ENCODE measurements at regions not wholly inside any gene's neighbourhood (a gene's known extent, or its start where the extent isn't known, plus 50 kb on each side); places are given as distances from the start of the nearest gene placed in this dataset.

- no peak for DNase-seq (ENCODE audit: low read depth)
- no peak overlapping the region for H3K4me3 ChIP-seq (ENCODE audit: control insufficient read depth, low read depth, low read length)
- TF ChIP-seq CTCF (IDR thresholded peaks at IDR 0.05; ENCODE audit: control insufficient read depth, insufficient read depth, low read depth, low read length, missing control alignments): no peak
Measured at GRCh38 chr16:14353340-14353739, 276.7 kb downstream of the PARN start.

- no peak for DNase-seq (ENCODE audit: low read depth)
- no peak for TF ChIP-seq CTCF (IDR thresholded peaks at IDR 0.05; ENCODE audit: control insufficient read depth, insufficient read depth, low read depth, low read length, missing control alignments)
- no peak overlapping the region for H3K4me3 ChIP-seq (ENCODE audit: control insufficient read depth, low read depth, low read length)
Measured at GRCh38 chr16:14351647-14352046, 278.4 kb downstream of the PARN start.

- no peak overlapping the region for H3K4me3 ChIP-seq (ENCODE audit: control insufficient read depth, low read depth, low read length)
- TF ChIP-seq CTCF (IDR thresholded peaks at IDR 0.05; ENCODE audit: control insufficient read depth, insufficient read depth, low read depth, low read length, missing control alignments): no peak
- no peak for DNase-seq (ENCODE audit: low read depth)
Measured at GRCh38 chr16:14350626-14351025, 279.4 kb downstream of the PARN start.

- DNase-seq (ENCODE audit: low read depth): no peak
- no peak overlapping the region for H3K4me3 ChIP-seq (ENCODE audit: control insufficient read depth, low read depth, low read length)
- no peak for TF ChIP-seq CTCF (IDR thresholded peaks at IDR 0.05; ENCODE audit: control insufficient read depth, insufficient read depth, low read depth, low read length, missing control alignments)
Measured at GRCh38 chr16:14350081-14350480, 279.0 kb downstream of the MRTFB start.

DNA sequence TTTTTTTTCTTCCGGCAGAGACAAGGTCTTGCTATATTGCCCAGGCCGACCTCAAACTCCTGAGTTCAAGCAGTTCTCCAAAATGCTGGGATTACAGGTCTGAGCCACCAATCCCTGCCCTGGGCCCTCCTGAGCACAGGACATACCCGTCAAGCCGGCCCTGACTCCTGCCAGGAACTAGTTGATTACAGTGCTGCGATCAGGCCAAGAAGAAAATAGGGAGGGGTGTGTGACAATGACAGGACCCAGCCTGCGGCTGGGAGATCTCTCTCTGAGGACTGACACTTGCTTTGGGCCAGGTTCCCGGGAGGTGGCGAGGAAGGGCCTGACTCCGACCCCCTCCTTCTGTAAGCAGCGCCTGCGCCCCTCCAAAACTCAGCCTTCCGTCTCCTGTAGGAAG, 276.6 kb downstream of the MRTFB start:
- no peak overlapping the region for H3K4me3 ChIP-seq (ENCODE audit: control insufficient read depth, low read depth, low read length)
- no peak for TF ChIP-seq CTCF (IDR thresholded peaks at IDR 0.05; ENCODE audit: control insufficient read depth, insufficient read depth, low read depth, low read length, missing control alignments)
- DNase-seq (ENCODE audit: low read depth): no peak

GRCh38 chr16:14346278-14347142, 275.4 kb downstream of the MRTFB start:
- no peak for TF ChIP-seq CTCF (IDR thresholded peaks at IDR 0.05; ENCODE audit: control insufficient read depth, insufficient read depth, low read depth, low read length, missing control alignments)
- no peak for DNase-seq (ENCODE audit: low read depth)

More at GRCh38 chr16:14346278-14347142, 275.4 kb downstream of the MRTFB start:
- no peak overlapping the region for H3K4me3 ChIP-seq (ENCODE audit: control insufficient read depth, low read depth, low read length)
